Effector memory CD4-positive, alpha-beta T cell (primary cell): ENCODE measurements at regions not wholly inside any gene's neighbourhood (a gene's known extent, or its start where the extent isn't known, plus 50 kb on each side); places are given as distances from the start of the nearest gene placed in this dataset.

Source experiments
- DNase-seq, 3 donors: peaks; one replicate each; pipeline ENCODE4 v3.0.0-alpha.2; 2020
- H3K27ac ChIP-seq: 2 replicates; pipeline ENCODE4 v1.7.0; 2013; ENCODE audit warnings: mild to moderate bottlenecking, low read length, moderate library complexity; ENCODE audit not compliant: insufficient read depth, poor library complexity, severe bottlenecking
- H3K27me3 ChIP-seq: replicated peaks from 2 replicates; pipeline ENCODE4 v1.7.0; 2013; ENCODE audit warnings: mild to moderate bottlenecking, low read length; ENCODE audit not compliant: insufficient read depth, control insufficient read depth, poor library complexity, severe bottlenecking
- H3K36me3 ChIP-seq: 2 replicates; pipeline ENCODE4 v1.7.0; 2013; ENCODE audit warnings: mild to moderate bottlenecking, low read length, moderate library complexity; ENCODE audit not compliant: control insufficient read depth, insufficient read depth
- H3K4me1 ChIP-seq: 2 replicates; pipeline ENCODE4 v1.7.0; 2013; ENCODE audit warnings: low read length, mild to moderate bottlenecking; ENCODE audit not compliant: control insufficient read depth, insufficient read depth, poor library complexity, severe bottlenecking
- H3K4me3 ChIP-seq: 2 replicates; pipeline ENCODE4 v1.7.0; 2013; ENCODE audit warnings: low read length, low read depth, mild to moderate bottlenecking; ENCODE audit not compliant: insufficient read depth, poor library complexity, severe bottlenecking
- H3K9me3 ChIP-seq: 2 replicates; pipeline ENCODE4 v1.7.0; 2013; ENCODE audit warnings: mild to moderate bottlenecking, low read length, moderate library complexity; ENCODE audit not compliant: control insufficient read depth

DNA sequence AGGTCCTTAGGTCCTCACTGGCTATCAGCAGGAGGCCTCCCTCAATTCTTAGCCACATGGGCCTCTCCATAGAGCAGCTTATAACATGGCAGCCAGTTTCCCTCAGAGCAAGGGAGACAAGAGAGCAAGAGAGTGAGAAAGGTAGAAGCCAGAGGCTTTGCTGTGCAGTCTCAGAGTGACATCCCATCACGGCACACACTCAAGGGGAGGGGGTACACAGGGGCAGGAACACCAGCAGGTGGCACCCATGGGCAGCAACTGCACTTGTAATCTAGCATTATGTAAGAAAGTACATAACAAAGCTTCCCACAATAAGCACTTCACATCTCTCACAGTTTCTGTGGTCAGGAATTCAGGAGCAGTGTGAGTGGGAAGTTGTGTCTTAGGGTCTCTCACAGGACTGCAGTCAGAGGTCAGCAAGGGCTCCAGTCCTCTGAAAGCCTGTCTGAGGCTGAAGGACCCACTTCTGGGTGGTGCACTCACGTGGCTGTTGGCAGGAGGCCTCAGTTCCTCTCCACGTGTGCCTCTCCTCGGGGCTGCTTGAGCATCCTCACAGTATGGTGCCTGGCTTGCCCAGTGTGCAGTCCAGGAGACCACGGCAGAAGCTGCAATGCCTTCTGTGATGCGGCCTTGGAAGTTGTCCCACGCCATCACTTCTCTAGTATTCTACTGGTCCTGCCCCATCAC is 159.4 kb downstream of the OAT start:
- Histone ChIP-seq H3K27ac (no peak overlapping the region), H3K36me3 (no peaks in the 10 kb centered on the region), H3K27me3 (no peaks in the 10 kb centered on the region), H3K4me3 (no peak overlapping the region), H3K9me3 (no peaks in the 10 kb centered on the region), H3K4me1 (no peaks in the 10 kb centered on the region)
- DNase-seq, result no peak

DNA sequence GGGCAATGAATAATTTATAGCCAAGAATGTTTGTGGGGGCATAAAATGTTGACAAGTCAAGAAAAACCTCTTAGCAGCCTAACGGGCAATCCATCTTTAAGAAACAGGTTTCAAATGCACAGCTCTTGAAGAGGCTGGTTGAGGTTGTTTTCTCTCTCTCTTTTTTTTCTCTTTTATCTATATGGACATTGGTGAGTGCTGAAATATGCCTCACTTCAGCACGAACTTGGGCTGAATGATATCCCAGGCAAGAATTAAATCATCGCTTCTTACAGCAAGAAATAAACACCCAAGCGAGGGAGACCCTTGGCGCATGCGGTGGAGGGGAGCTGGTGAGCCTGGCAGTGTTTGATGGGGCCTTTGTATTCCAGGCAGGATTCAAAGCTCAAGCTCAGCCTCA is 160.9 kb downstream of the OAT start:
- H3K9me3 ChIP-seq, result no peaks in the 10 kb centered on the region
- no peak overlapping the region for H3K4me3 ChIP-seq
- no peaks in the 10 kb centered on the region for H3K36me3 ChIP-seq
- no peak for DNase-seq
- no peaks in the 10 kb centered on the region for H3K27me3 ChIP-seq
- no peak overlapping the region for H3K27ac ChIP-seq
- no peaks in the 10 kb centered on the region for H3K4me1 ChIP-seq

DNA sequence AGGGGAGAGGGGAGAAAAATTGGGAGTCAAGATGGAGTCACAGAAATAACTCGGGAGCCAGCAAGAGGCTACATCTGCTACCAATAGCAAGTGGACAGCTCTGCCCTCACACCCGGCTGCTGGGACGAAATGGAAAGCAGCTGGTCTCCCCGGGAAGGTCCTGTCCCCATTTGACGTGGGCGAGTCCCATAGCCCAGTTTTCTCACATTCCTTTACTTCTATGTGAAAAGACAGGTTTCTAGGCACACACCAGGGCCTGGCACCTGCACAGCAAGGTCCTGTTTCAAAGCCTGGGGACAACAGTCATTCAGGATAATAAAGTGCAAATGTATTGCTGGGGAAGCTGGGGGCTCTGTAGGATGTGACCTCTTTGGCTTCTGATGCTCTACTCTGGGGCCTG is 162.6 kb downstream of the OAT start:
- H3K27ac ChIP-seq, result no peak overlapping the region
- H3K9me3 ChIP-seq, result no peaks in the 10 kb centered on the region
- DNase-seq, result no peak
- no peaks in the 10 kb centered on the region for H3K36me3 ChIP-seq
- H3K27me3 ChIP-seq, result no peaks in the 10 kb centered on the region
- no peak overlapping the region for H3K4me3 ChIP-seq
- H3K4me1 ChIP-seq, result no peaks in the 10 kb centered on the region

- no peak for DNase-seq
- H3K4me3 ChIP-seq, result no peak overlapping the region
- no peaks in the 10 kb centered on the region for H3K27me3 ChIP-seq
- H3K9me3 ChIP-seq, result no peaks in the 10 kb centered on the region
- H3K36me3 ChIP-seq, result no peaks in the 10 kb centered on the region
- no peak overlapping the region for H3K27ac ChIP-seq
- no peaks in the 10 kb centered on the region for H3K4me1 ChIP-seq
Measured at GRCh38 chr10:124255556-124255955, 162.2 kb upstream of the CHST15 start.

- H3K4me3 ChIP-seq, result no peak overlapping the region
- H3K9me3 ChIP-seq, result no peaks in the 10 kb centered on the region
- no peaks in the 10 kb centered on the region for H3K36me3 ChIP-seq
- DNase-seq, result no peak
- H3K27me3 ChIP-seq, result no peaks in the 10 kb centered on the region
- no peak overlapping the region for H3K27ac ChIP-seq
- H3K4me1 ChIP-seq, result no peaks in the 10 kb centered on the region
Measured at GRCh38 chr10:124254490-124254889, 161.1 kb upstream of the CHST15 start.

DNA sequence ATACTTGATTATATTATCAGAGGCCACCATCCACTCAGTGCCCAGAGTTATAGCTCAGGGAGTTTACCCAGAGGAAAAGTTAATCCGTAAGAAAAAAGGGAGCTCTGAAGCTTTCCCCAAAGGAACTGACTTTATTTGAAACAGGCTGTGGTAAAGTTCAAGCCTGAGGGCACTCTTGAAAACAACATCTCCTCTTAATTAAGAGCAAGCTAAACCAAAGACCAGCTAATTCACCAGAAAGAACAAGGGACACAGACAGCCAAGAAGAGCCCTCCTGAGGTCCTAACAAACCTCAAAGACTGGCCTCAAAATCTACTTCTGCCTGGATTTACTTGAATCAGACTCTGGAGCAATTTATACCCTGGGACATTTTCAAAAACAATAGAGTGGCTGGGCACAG is 159.6 kb upstream of the CHST15 start:
- no peaks in the 10 kb centered on the region for H3K36me3 ChIP-seq
- no peak overlapping the region for H3K4me3 ChIP-seq
- H3K9me3 ChIP-seq, result no peaks in the 10 kb centered on the region
- no peak overlapping the region for H3K27ac ChIP-seq
- H3K4me1 ChIP-seq, result no peaks in the 10 kb centered on the region
- DNase-seq, result no peak
- H3K27me3 ChIP-seq, result no peaks in the 10 kb centered on the region

DNA sequence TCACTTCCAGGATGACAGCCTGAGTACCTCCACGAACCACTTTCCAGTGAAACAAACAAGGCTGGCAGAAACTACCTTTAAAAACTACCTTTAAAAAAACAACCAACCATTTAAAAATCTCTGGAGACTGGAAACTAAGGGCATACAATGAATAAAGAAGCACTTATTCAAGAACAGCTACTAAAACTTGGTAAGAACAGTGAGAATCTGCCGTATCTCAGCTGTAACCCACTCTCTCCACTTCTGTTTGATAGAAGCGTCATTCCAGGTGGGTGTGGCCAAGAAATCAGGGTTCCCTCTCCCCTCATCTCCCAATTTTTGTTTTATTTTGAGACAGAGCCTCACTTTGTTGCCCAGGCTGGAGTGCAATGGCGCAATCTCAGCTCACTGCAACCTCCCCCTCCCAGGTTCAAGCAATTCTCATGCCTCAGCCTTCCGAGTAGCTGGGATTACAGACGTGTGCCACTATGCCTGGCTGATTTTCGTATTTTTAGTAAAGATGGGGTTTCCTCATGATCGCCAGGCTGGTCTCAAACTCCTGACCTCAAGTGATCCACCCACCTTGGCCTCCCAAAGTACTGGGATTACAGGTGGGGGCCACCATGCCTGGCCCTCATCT is 158.8 kb upstream of the CHST15 start:
- Histone ChIP-seq H3K9me3 (no peaks in the 10 kb centered on the region), H3K36me3 (no peaks in the 10 kb centered on the region), H3K4me1 (no peaks in the 10 kb centered on the region), H3K27ac (no peak overlapping the region), H3K4me3 (no peak overlapping the region), H3K27me3 (no peaks in the 10 kb centered on the region)
- DNase-seq, result no peak

GRCh38 chr10:124251317-124252065 is 158.1 kb upstream of the CHST15 start:
- no peak for DNase-seq
- Histone ChIP-seq H3K36me3 (no peaks in the 10 kb centered on the region), H3K27me3 (no peaks in the 10 kb centered on the region), H3K4me1 (no peaks in the 10 kb centered on the region), H3K27ac (no peak overlapping the region), H3K9me3 (no peaks in the 10 kb centered on the region), H3K4me3 (no peak overlapping the region)

GRCh38 chr10:124250506-124250905 is 157.1 kb upstream of the CHST15 start:
- Histone ChIP-seq H3K27me3 (no peaks in the 10 kb centered on the region), H3K27ac (no peak overlapping the region), H3K36me3 (no peaks in the 10 kb centered on the region), H3K4me3 (no peak overlapping the region), H3K9me3 (no peaks in the 10 kb centered on the region), H3K4me1 (no peaks in the 10 kb centered on the region)
- no peak for DNase-seq

DNA sequence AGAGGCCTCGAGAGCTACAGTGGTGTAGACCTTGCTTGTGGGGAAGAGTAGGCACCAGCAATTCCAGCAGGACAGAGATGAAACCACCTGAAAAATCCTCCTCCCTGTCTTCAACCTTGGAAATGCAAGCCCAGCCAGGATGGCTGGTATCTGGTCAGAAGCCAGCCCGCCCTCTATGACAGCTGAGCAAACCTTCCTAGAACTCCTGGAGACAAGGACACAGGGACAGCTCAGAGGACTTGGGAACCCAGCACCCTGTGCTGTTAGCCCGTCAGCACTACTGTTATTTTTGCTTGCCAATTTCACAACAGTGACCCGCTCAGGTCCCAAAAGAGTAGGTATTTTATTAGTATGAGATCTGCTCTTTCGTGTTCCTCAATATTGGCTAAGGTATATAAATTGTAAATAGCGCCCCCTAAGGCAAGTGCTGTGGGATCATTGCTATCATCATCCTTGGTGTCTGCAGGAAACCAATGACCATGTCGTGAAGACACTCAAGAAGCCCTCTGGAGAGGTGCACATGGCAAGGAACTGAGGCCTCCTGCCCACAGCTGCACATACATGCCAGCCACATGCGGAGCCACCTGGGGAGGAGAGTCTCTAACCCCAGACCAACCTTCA is 156.5 kb upstream of the CHST15 start:
- H3K4me1 ChIP-seq, result no peaks in the 10 kb centered on the region
- H3K27me3 ChIP-seq, result no peaks in the 10 kb centered on the region
- DNase-seq, result no peak
- H3K4me3 ChIP-seq, result no peak overlapping the region
- no peak overlapping the region for H3K27ac ChIP-seq
- no peaks in the 10 kb centered on the region for H3K36me3 ChIP-seq
- no peaks in the 10 kb centered on the region for H3K9me3 ChIP-seq
